ENCODE measurements at regions not wholly inside any gene's neighbourhood (a gene's known extent, or its start where the extent isn't known, plus 50 kb on each side); places are given as distances from the start of the nearest gene placed in this dataset.

DNA sequence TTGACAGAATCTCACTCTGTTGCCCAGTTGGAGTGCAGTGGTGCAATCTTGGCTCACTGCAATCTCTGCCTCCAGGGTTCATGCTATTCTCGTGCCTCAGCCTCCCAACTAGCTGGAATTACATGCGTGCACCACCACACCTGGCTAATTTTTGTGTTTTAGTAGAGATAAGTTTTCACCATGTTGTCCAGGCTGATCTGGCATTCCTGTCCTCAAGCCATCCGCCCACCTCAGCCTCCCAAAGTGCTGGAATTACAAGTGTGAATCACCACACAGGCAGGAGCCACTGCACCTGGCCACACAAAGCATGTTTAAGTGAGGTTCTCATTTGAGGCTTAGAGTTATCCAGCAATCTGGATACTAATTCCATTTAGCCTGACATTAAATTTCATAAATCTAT lies 180.9 kb upstream of the GRID2 start:
- no peak for DNase-seq (ENCODE audit: extremely low read depth, low read depth)
- TF ChIP-seq, protein P1, sequence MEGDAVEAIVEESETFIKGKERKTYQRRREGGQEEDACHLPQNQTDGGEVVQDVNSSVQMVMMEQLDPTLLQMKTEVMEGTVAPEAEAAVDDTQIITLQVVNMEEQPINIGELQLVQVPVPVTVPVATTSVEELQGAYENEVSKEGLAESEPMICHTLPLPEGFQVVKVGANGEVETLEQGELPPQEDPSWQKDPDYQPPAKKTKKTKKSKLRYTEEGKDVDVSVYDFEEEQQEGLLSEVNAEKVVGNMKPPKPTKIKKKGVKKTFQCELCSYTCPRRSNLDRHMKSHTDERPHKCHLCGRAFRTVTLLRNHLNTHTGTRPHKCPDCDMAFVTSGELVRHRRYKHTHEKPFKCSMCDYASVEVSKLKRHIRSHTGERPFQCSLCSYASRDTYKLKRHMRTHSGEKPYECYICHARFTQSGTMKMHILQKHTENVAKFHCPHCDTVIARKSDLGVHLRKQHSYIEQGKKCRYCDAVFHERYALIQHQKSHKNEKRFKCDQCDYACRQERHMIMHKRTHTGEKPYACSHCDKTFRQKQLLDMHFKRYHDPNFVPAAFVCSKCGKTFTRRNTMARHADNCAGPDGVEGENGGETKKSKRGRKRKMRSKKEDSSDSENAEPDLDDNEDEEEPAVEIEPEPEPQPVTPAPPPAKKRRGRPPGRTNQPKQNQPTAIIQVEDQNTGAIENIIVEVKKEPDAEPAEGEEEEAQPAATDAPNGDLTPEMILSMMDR (IDR thresholded peaks at IDR 0.05; ENCODE audit: low read depth, low read length), result no peak

DNA sequence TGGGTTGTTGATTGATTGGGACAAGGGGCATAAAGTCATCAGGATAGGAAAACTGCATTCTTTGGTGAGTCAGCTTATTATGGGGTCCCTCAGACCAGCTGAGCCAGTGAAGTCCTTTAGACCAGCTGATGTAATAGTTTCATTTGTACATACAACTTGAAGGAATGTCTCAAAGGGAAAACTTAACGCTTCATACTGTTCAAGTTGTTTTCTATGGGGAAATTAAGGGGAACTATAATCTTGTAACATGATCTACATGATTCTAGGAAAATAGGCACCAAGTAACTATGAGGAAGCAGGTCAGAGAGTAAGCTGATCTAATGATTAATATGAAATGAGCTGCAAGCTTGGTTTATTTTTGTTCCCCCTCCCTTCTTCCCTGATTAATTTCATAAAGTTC lies 175.1 kb upstream of the GRID2 start:
- DNase-seq (ENCODE audit: extremely low read depth, low read depth), result no peak
- TF ChIP-seq, protein P1 (IDR thresholded peaks at IDR 0.05; ENCODE audit: low read depth, low read length), result no peak

DNA sequence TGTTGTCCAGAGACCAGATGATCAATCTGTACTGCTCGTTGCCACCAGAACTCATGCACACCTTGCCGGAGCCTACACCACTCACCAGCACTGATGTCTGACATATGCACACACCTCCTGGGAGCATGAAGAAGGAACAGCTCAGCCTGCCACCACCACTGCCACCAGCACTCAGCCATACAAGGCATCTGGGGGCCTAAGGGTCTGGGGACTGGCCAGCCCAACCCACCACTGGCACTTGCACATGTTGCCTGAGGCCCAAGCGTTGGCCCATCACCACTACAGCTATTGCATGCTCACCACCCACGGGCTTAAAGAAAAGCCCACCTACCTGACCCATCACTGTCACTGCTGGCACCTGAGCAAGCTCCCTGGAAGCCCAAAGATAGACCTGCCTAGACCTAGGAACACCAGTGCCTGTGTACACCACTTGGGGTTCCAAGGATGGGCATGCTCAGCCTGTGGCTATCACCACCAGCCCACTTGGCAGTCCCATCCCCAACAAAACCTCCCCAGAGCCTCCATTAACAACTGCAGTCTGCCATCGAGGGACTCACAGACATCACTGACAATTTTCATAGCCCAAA lies 174.3 kb upstream of the GRID2 start:
- TF ChIP-seq, protein P1 (IDR thresholded peaks at IDR 0.05; ENCODE audit: low read depth, low read length), result no peak
- DNase-seq (ENCODE audit: extremely low read depth, low read depth), result no peak

DNA sequence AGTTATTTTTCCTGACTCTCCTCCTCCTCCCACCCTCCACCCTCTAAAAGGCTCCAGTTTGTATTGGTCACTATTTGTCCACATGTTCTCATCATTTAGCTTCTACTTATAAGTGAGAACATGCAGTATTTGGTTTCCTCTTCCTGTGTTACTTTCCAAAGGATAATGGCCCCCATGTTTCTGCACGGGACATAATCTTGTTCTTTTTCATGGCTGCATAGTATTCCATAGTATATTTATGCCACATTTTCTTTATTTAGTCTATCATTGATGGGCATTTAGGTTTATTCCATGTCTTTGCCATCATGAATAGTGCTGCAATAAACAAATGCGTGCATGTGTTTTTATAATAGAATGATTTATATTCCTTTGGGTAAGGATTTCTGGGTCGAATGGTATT lies 167.3 kb upstream of the GRID2 start:
- DNase-seq (ENCODE audit: extremely low read depth, low read depth), result no peak
- TF ChIP-seq, protein P1 (IDR thresholded peaks at IDR 0.05; ENCODE audit: low read depth, low read length), result no peak

DNA sequence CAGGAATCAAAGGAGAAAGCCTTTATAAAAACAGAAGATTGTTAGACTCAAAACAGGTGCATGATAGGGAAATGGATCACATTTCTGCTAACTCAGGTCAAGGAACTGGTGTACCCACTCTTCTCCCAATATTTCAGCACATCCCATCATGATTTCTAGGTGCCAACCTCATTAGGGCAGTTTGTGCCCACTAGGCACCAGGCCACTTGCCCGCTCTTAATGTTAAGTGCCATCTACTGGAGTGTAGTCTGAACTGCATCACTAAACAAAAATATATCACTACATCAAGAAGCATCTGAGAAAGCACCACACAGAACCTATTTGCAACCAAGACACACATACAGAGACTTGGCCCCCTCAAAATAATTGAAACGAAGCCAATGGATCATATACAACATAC lies 140.4 kb upstream of the GRID2 start:
- TF ChIP-seq, protein P1 (IDR thresholded peaks at IDR 0.05; ENCODE audit: low read depth, low read length), result no peak; the same call in none of the 2 replicates
- no peak for DNase-seq (ENCODE audit: extremely low read depth, low read depth)

DNA sequence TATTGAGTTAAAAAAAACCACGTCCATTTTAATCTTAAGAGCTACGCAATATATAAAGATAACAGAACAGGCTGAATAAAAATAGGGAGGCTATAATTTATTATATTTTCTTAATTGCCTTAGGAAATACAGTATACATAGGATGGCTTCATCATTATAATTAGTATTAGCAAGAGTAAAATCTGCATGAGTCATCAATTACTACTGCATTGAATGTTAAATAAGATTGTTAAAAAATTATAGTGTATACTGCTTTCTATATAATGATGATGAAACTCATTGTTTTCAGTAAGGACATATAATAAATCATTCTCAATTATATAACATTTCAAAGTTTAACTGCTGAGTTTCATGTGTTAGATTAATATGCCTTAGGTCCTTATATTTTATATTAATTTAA lies 133.4 kb upstream of the GRID2 start:
- TF ChIP-seq, protein P1 (IDR thresholded peaks at IDR 0.05; ENCODE audit: low read depth, low read length), result no peak

DNA sequence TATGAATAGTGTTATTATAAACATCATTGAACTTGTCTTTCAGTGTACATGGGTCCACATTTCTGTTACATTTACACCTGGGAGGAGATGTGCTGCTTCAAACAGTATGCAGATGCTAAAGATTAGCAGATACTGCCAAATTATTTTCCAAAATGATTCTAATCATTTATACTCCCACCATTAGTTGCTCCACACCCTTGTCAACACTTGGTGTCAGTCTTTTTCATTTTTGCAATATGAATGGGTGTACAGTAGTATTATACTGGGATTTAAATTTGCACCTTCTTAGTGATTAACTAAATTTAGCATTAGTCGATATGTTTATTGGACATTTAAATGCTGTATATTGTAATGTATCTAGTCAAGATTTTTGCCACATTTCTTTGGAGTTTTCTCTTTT lies 131.6 kb upstream of the GRID2 start:
- DNase-seq (ENCODE audit: extremely low read depth, low read depth), result no peak
- TF ChIP-seq, protein P1 (IDR thresholded peaks at IDR 0.05; ENCODE audit: low read depth, low read length), result peak; percentile 21

More for the DNA sequence above, 133.4 kb upstream of the GRID2 start:
- no peak for DNase-seq (ENCODE audit: extremely low read depth, low read depth)

All from AG09319 (cell line).